ENCODE measurements at regions not wholly inside any gene's neighbourhood (a gene's known extent, or its start where the extent isn't known, plus 50 kb on each side); places are given as distances from the start of the nearest gene placed in this dataset.

DNA sequence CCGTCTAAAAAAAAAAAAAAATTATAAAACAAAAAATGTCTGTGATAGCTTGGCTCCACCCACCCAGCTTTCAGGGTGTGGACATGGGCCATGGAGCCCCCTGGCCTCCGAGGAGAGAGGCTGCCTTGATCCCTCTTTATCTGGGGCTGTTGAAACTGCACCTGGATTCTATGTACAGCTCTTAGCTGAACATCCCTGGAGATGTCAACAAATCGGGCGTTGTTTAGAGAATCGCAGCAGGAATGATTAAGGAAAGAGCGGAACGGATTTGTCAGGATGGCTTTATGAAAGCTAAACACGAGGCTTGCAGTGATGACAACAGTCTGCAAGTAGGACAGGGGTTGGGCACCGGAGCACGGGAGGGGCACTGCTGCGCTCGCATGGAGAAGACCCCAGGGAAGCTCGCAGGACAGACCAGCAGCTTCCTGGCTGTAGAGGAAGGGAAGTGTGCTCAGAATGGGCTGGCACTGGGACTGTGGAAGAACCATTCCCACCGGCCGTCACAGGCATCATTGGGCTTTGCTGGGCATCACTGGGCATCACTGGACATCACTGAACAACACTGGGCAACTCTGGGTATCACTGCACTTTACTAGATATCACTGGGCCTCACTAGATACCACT lies 195.8 kb upstream of the FOXF1 start:
- no peaks in the 10 kb centered on the region for H3K4me1 ChIP-seq
- H3K27me3 ChIP-seq = peaks cover 0 to 8% (median 0%) of the 10 kb centered on the region in 4 donors
- no peaks in the 10 kb centered on the region for H3K9me3 ChIP-seq
- 54 to 72% methylated on average over 15 of the region's 15 CpGs for WGBS, 2 donors
- no peak overlapping the region for H3K27ac ChIP-seq
- TF ChIP-seq, protein P1, sequence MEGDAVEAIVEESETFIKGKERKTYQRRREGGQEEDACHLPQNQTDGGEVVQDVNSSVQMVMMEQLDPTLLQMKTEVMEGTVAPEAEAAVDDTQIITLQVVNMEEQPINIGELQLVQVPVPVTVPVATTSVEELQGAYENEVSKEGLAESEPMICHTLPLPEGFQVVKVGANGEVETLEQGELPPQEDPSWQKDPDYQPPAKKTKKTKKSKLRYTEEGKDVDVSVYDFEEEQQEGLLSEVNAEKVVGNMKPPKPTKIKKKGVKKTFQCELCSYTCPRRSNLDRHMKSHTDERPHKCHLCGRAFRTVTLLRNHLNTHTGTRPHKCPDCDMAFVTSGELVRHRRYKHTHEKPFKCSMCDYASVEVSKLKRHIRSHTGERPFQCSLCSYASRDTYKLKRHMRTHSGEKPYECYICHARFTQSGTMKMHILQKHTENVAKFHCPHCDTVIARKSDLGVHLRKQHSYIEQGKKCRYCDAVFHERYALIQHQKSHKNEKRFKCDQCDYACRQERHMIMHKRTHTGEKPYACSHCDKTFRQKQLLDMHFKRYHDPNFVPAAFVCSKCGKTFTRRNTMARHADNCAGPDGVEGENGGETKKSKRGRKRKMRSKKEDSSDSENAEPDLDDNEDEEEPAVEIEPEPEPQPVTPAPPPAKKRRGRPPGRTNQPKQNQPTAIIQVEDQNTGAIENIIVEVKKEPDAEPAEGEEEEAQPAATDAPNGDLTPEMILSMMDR (IDR thresholded peaks at IDR 0.05) = no peak
- no peak overlapping the region for H3K4me3 ChIP-seq
- DNase-seq (no peak), FAIRE-seq (no peak), ATAC-seq (no peak)
- H3K36me3 ChIP-seq = no peaks in the 10 kb centered on the region
- intact Hi-C loops (cut with DNase I) = no loop called here

DNA sequence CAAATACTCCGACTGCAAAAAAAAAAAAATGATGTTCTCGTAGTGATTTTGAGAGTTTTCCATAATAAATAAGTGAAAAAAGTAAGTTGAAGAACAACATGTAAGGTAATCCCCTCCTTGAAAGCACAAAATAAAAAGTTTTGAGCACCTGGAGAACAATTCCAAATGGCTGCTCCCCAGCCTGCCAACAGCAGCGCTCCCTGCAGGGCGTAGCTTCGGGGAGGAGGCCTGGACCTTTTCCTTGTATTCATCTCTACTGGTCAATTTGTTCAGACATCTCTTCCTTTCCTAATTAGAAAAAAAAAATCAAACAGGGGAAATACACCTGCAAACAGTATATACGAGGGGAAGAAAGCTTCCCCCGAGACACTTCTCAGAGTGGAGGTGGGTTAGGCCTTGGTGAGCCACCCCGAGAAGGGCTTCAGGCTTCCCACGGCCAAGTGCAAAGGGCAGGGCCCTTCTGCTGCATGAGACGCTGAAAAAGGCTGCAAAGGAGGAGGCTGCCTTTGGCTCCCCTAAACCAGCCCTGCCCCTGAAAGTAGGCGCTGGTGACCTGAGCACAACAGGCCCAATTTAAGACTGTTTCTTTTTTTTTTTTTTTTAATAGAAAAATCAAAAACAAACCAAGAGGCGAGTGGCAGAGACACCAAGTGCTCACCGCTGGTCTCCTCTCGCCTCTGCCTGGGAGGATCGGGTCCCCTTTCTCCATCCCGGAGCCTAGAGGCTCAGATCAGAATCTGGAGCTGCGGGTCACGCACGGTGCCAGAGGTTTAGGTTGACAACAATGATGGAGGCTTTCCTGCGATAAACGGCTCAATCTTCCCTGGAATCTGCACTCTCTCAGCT lies 193.1 kb upstream of the FOXF1 start:
- intact Hi-C loops (cut with DNase I) = no loop called here
- Histone ChIP-seq H3K36me3 (no peaks in the 10 kb centered on the region), H3K9me3 (no peaks in the 10 kb centered on the region), H3K27ac (no peak overlapping the region), H3K27me3 (peaks cover 0 to 8% (median 0%) of the 10 kb centered on the region in 4 donors), H3K4me3 (no peak overlapping the region), H3K4me1 (no peaks in the 10 kb centered on the region)
- FAIRE-seq (no peak), ATAC-seq (no peak), DNase-seq (no peak)
- WGBS, 2 donors = 84 to 91% methylated on average over 21 of the region's 21 CpGs
- TF ChIP-seq, protein P1 (IDR thresholded peaks at IDR 0.05) = no peak

DNA sequence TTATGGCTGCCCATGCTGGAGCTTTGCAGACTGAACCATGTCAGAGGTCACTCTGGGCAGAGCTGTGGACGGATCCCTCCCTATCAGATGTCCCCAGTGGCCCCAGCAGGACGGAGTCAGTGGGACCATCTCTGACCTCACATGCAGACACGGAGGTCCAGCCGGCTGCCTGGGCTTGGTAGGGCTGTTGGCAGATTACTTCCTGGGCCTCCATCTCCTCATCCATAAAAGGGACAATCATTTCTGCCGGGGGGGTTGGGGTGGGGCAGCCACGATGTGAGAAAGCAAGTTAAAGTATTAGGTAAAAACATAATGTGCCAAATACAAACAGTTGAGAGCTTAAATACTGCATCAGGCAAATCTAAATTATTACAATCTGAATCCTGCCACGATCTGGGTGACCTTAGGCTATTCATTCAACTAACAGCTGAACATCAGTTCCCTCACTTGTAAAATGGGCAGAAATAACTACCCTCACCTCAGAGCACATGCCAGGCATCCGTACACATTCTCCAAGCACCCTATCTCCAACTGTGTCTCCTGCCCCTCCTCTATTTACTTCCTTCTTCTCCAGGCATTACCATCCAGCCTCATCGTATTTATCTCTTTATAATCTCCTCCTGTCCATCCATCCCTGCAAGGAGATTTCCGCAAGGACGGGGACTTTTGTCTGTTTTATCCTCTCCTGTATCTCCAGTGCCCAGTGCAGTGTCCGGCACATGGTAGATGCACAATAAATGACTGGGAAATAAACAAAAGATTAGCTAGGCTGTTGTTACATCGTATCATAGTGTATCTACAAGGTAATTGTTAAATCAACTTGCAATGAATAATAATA lies 192.3 kb upstream of the FOXF1 start:
- Histone ChIP-seq H3K4me3 (no peak overlapping the region), H3K27ac (no peak overlapping the region), H3K27me3 (peaks cover 0 to 6% (median 0%) of the 10 kb centered on the region in 4 donors), H3K4me1 (no peaks in the 10 kb centered on the region), H3K9me3 (no peaks in the 10 kb centered on the region), H3K36me3 (no peaks in the 10 kb centered on the region)
- DNase-seq (no peak), FAIRE-seq (no peak), ATAC-seq (no peak)
- 67 to 78% methylated on average over 13 of the region's 13 CpGs for WGBS, 2 donors
- TF ChIP-seq, protein P1 (IDR thresholded peaks at IDR 0.05) = no peak
- intact Hi-C loops (cut with DNase I) = no loop called here

DNA sequence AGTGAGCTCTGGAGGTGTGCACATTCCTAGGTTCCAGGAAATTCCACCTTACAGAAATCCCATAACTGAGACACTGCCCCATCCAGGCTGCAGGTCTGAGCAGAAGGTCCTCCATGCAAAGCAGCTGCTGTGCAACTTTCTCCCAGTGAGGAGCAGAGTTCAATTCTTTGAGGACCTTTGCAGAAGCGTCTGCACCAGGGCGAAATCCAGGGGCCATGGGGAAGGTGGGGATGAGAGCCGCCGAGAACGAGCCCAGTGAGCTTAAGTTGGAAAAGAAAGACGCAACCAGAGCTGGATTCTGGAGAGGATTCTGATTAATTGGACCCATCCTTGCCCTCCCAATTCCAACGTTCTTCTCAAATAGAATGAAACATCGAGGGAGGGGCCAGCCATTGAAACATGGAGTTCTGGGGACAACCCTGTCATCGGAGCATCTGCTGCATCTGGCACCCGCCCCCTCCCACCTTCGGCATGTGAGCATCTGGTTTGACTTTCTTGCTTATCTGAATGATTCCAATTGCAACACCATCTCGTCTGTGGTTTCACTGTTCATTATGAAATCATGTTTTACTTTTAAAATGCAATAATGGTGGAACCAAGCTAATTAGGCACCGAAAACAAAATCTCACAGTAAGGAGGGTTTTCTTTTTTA lies 190.6 kb upstream of the FOXF1 start:
- intact Hi-C loops (cut with DNase I) = no loop called here
- no peak overlapping the region for H3K27ac ChIP-seq
- ATAC-seq = no peak
- H3K36me3 ChIP-seq = no peaks in the 10 kb centered on the region
- no peaks in the 10 kb centered on the region for H3K9me3 ChIP-seq
- H3K4me3 ChIP-seq = no peak overlapping the region
- WGBS, 2 donors = 54 to 59% methylated on average over 13 of the region's 13 CpGs
- peaks cover 0 to 4% (median 0%) of the 10 kb centered on the region in 4 donors for H3K27me3 ChIP-seq
- TF ChIP-seq, protein P1 (IDR thresholded peaks at IDR 0.05) = no peak
- no peaks in the 10 kb centered on the region for H3K4me1 ChIP-seq
- no peak for FAIRE-seq
- no peak for DNase-seq

Data from pancreas (tissue), 10 donors.